ENCODE measurements at regions not wholly inside any gene's neighbourhood (a gene's known extent, or its start where the extent isn't known, plus 50 kb on each side); places are given as distances from the start of the nearest gene placed in this dataset.
A peak's percentile ranks its signal among the peaks of the same experiment; 100 is the strongest.
"Not testable (repeated sequence)": the region's sequence is repeated elsewhere in the genome, so short reads cannot be mapped to it uniquely, and the experiment has no call there.

DNA sequence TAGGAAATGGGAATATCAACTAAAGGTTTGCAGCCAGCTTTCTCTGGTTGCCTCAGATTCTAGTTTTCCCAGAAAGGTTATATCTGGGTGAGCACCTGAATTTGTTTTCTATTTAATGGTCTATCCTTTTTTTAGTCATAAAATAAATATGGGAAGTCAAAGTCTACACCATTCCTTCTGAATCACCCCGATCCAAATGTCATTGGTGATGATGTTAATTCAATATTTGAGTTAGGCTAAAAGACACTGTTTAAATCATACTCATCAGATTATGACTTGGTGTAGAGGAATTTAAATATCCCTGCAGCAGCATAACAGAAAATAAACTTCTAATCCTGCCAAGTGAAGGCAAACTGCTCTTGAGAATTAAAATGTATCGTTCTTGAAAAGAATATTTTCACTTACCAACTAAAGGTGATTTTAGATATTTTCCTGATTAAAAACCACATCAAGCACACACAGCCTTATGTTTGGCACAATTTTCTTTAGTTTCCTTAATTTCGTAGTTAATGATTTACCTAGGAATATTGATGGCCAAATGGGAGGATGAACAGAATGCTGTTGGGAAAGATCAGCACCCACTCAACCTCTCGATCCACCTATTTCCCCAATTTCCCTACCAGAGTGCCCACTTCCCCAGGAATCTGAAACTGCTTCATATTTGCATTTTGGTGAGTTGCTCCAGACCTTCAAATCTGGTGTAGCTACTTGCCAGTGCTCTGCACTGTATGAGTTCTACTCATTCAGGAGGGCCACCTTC is 103.1 kb upstream of the TSLP start:
- Mint-ChIP-seq H3K36me3 (ENCODE audit: low read depth) (no peaks in the 10 kb centered on the region), H3K27me3 (peaks cover 2% of the 10 kb centered on the region), H3K4me1 (no peaks in the 10 kb centered on the region), H3K27ac (no peak overlapping the region), H3K4me3 (no peak overlapping the region), H3K9me3 (peaks cover 6% of the 10 kb centered on the region)
- ATAC-seq (no peak), DNase-seq (no peak)

DNA sequence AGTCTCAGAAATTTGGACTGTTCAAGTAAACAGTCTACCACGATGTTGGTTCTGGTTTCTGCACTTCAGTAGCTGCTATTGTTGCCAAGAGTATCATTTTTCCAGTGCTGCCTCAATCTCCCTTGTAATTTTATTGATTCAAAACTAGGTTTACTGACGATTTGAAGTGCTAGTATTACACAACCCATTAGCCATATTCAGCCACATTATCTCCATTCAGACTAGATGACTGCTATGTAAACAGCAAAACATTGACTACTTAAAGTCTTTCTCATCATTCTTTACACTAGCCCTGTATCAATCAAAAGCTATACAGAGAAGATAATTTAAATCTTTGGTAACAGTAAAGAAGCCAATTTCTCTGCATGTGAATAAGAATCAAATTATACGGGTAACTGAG is 102.0 kb upstream of the TSLP start:
- Mint-ChIP-seq H3K4me1 (no peaks in the 10 kb centered on the region), H3K27me3 (peaks cover 5% of the 10 kb centered on the region), H3K4me3 (no peak overlapping the region), H3K36me3 (ENCODE audit: low read depth) (no peaks in the 10 kb centered on the region), H3K9me3 (peaks cover 12% of the 10 kb centered on the region), H3K27ac (no peak overlapping the region)
- no peak for ATAC-seq
- no peak for DNase-seq

- DNase-seq = no peak
- H3K27me3 Mint-ChIP-seq = peaks cover 5% of the 10 kb centered on the region
- no peak for ATAC-seq
- H3K27ac Mint-ChIP-seq = no peak overlapping the region
- H3K4me3 Mint-ChIP-seq = no peak overlapping the region
- H3K36me3 Mint-ChIP-seq (ENCODE audit: low read depth) = no peaks in the 10 kb centered on the region
- H3K4me1 Mint-ChIP-seq = no peaks in the 10 kb centered on the region
- peaks cover 12% of the 10 kb centered on the region for H3K9me3 Mint-ChIP-seq
Observed at GRCh38 chr5:110973510-110973909, 98.0 kb upstream of the TSLP start.

- ATAC-seq (no peak), DNase-seq (no peak)
- Mint-ChIP-seq H3K27me3 (peaks cover 3% of the 10 kb centered on the region), H3K4me3 (no peak overlapping the region), H3K36me3 (ENCODE audit: low read depth) (no peaks in the 10 kb centered on the region), H3K27ac (no peak overlapping the region), H3K9me3 (peaks cover 17% of the 10 kb centered on the region), H3K4me1 (no peaks in the 10 kb centered on the region)
Observed at GRCh38 chr5:110977915-110978314, 93.6 kb upstream of the TSLP start.

DNA sequence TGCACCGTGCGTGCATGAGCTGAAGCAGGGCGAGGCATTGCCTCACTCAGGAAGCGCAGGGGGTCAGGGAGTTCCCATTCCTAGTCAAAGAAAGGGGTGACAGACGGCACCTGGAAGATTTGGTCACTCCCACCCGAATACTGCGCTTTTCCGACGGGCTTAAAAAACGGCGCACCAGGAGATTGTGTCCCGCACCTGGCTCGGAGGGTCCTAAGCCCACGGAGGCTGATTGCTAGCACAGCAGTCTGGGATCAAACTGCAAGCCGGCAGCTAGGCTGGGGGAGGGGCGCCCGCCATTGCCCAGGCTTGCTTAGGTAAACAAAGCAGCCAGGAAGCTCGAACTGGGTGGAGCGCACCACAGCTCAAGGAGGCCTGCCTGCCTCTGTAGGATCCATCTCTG is 85.6 kb upstream of the TSLP start:
- not testable (repeated sequence) for ATAC-seq; H3K27me3 Mint-ChIP-seq; H3K36me3 Mint-ChIP-seq (ENCODE audit: low read depth); H3K4me3 Mint-ChIP-seq; H3K4me1 Mint-ChIP-seq; DNase-seq; H3K27ac Mint-ChIP-seq
- peaks cover 14% of the 10 kb centered on the region for H3K9me3 Mint-ChIP-seq

DNA sequence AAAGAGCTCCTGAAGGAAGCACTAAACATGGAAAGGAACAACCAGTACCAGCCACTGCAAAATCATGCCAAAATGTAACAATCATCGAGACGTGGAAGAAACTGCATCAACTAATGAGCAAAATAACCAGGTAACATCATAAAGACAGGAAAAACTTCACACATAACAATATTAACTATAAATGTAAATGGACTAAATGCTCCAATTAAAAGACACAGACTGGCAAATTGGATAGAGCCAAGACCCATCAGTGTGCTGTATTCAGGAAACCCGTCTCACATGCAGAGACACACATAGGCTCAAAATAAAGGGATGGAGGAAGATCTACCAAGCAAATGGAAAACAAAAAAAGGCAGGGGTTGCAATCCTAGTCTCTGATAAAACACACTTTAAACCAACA is 83.9 kb upstream of the TSLP start:
- not testable (repeated sequence) for H3K4me3 Mint-ChIP-seq; H3K27ac Mint-ChIP-seq; H3K27me3 Mint-ChIP-seq; ATAC-seq; DNase-seq; H3K36me3 Mint-ChIP-seq (ENCODE audit: low read depth); H3K4me1 Mint-ChIP-seq
- H3K9me3 Mint-ChIP-seq = peaks cover 15% of the 10 kb centered on the region

DNA sequence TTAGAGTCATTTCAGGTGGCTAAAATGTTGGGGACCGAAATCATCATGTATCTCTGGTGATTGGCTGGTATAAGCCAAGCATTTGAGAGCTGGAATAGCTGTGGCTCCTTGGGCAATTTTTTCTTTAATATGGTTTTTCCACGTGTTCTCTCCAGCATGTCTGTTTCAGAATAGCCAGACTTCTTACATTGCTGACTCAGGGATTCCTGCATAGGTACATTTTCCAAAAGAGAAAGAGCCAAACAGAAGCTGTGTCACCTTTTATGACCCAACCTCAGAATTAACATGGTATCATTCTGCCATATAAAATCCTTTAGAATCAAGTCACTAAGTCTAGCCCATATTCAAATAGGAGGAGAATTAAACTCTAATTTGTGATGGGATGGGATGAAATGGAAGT is 74.8 kb upstream of the TSLP start:
- ATAC-seq = no peak
- Mint-ChIP-seq H3K27ac (no peak overlapping the region), H3K9me3 (peaks cover 7% of the 10 kb centered on the region), H3K4me3 (no peak overlapping the region), H3K4me1 (no peaks in the 10 kb centered on the region), H3K36me3 (ENCODE audit: low read depth) (no peaks in the 10 kb centered on the region), H3K27me3 (peaks cover 5% of the 10 kb centered on the region)
- no peak for DNase-seq

DNA sequence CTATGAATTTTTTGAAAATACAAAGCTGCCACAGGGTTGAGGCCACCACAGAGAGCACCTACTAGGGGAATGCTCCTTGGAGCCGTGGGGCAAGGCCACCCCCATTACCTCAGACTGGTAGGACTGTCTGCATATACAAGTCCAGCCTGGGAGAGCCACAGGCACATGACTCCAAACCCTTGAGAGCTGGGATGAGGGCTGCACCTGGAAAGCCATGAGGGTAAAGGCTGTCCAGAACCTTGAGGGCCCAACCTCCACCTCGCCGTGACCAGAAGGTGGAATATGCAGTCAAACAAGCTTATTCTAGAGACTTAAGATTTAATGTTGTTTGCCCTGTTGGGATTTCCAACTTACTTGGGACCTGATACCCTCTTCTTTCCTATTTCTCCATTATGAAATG is 69.5 kb upstream of the TSLP start:
- no peaks in the 10 kb centered on the region for H3K36me3 Mint-ChIP-seq (ENCODE audit: low read depth)
- no peaks in the 10 kb centered on the region for H3K4me1 Mint-ChIP-seq

GRCh38 chr5:111003623-111004022 is 67.9 kb upstream of the TSLP start:
- ATAC-seq (no peak), DNase-seq (no peak)
- Mint-ChIP-seq H3K27me3 (peaks cover 2% of the 10 kb centered on the region), H3K4me1 (no peaks in the 10 kb centered on the region), H3K36me3 (ENCODE audit: low read depth) (no peaks in the 10 kb centered on the region), H3K9me3 (no peaks in the 10 kb centered on the region), H3K27ac (no peak overlapping the region), H3K4me3 (no peak overlapping the region)

More for the DNA sequence above, 69.5 kb upstream of the TSLP start:
- H3K4me3 Mint-ChIP-seq = no peak overlapping the region
- no peak for ATAC-seq
- no peaks in the 10 kb centered on the region for H3K9me3 Mint-ChIP-seq
- no peak for DNase-seq
- peaks cover 4% of the 10 kb centered on the region for H3K27me3 Mint-ChIP-seq
- no peak overlapping the region for H3K27ac Mint-ChIP-seq

- Mint-ChIP-seq H3K36me3 (ENCODE audit: low read depth) (no peaks in the 10 kb centered on the region), H3K4me3 (no peak overlapping the region), H3K27me3 (peaks cover 4% of the 10 kb centered on the region), H3K9me3 (peaks cover 6% of the 10 kb centered on the region), H3K27ac (no peak overlapping the region), H3K4me1 (no peaks in the 10 kb centered on the region)
- DNase-seq (no peak), ATAC-seq (no peak)
Observed at GRCh38 chr5:111004291-111004690, 67.2 kb upstream of the TSLP start.

- Mint-ChIP-seq H3K4me3 (no peak overlapping the region), H3K27me3 (peaks cover 5% of the 10 kb centered on the region), H3K9me3 (peaks cover 7% of the 10 kb centered on the region), H3K4me1 (no peaks in the 10 kb centered on the region), H3K36me3 (ENCODE audit: low read depth) (no peaks in the 10 kb centered on the region), H3K27ac (no peak overlapping the region)
- no peak for DNase-seq
- no peak for ATAC-seq
Observed at GRCh38 chr5:111010783-111011182, 60.7 kb upstream of the TSLP start.

- H3K4me3 Mint-ChIP-seq = no peak overlapping the region
- H3K27ac Mint-ChIP-seq = no peak overlapping the region
- DNase-seq (no peak), ATAC-seq (no peak)
- peaks cover 10% of the 10 kb centered on the region for H3K27me3 Mint-ChIP-seq
- no peaks in the 10 kb centered on the region for H3K36me3 Mint-ChIP-seq (ENCODE audit: low read depth)
- peaks cover 7% of the 10 kb centered on the region for H3K9me3 Mint-ChIP-seq
- H3K4me1 Mint-ChIP-seq = no peaks in the 10 kb centered on the region
Observed at GRCh38 chr5:111013011-111013410, 58.5 kb upstream of the TSLP start.

GRCh38 chr5:111016801-111017200 is 54.7 kb upstream of the TSLP start:
- DNase-seq (no peak), ATAC-seq (no peak)
- Mint-ChIP-seq H3K4me3 (no peak overlapping the region), H3K36me3 (ENCODE audit: low read depth) (no peaks in the 10 kb centered on the region), H3K4me1 (no peaks in the 10 kb centered on the region), H3K27me3 (peaks cover 9% of the 10 kb centered on the region), H3K9me3 (no peaks in the 10 kb centered on the region), H3K27ac (peak overlapping the region; percentile 2)

GRCh38 chr5:111017731-111018130 is 53.8 kb upstream of the TSLP start:
- no peaks in the 10 kb centered on the region for H3K36me3 Mint-ChIP-seq (ENCODE audit: low read depth)
- H3K27ac Mint-ChIP-seq = no peak overlapping the region
- H3K4me3 Mint-ChIP-seq = no peak overlapping the region
- H3K4me1 Mint-ChIP-seq = no peaks in the 10 kb centered on the region
- no peak for ATAC-seq
- peaks cover 9% of the 10 kb centered on the region for H3K27me3 Mint-ChIP-seq
- no peak for DNase-seq
- H3K9me3 Mint-ChIP-seq = no peaks in the 10 kb centered on the region

Data from activated naive CD8-positive, alpha-beta T cell treated with anti-CD3 and anti-CD28 coated beads, Interleukin-2, amount 50 U/mL, for 24 hours (primary cell).